GM18909 (cell line): ENCODE measurements at regions not wholly inside any gene's neighbourhood (a gene's known extent, or its start where the extent isn't known, plus 50 kb on each side); places are given as distances from the start of the nearest gene placed in this dataset.

Source experiments
- ATAC-seq: cut with Tn5 transposase; IDR thresholded peaks from one replicate; pipeline ENCODE4 v1.9.1; 2021; ENCODE audit warnings: mild to moderate bottlenecking; ENCODE audit not compliant: unreplicated experiment, poor library complexity

DNA sequence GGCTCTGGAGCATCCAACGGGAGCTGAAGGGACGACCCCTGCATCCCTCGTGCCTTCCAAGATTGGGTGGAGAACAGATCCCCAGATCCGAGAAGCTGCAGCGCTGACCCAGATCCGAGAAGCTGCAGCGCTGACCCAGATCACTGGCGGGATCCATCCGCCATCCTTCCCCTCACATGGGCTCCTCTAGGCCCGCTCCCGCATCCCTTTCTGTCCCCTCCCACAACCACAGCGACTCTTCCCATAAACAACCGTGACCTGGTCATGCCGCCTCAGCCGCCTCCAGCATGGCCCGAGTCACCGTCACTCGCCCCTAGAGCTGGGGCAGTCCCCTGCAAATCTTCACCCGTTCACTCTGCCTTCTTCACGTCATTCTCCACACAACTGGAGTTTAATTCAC is 124.9 kb downstream of the UTP18 start:
- ATAC-seq, result no peak

DNA sequence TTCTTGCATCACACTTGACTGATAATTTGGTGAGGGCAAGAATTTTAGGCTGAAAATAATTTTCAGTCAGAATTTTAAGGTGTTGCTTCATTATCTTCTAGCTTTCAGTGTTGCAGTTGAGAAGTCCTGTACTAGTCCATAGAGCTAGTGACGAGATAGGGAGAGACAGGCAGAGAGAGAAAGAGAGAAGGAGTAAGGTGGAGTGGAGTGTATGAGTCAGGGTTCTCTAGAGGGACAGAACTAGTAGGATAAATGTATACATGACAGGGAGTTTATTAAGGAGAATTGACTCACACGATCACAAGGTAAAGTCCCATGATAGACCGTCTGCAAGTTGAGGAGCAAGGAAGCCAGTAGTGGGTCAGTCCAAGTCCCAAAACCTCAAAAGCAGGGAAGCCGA is 127.2 kb downstream of the UTP18 start:
- no peak for ATAC-seq

DNA sequence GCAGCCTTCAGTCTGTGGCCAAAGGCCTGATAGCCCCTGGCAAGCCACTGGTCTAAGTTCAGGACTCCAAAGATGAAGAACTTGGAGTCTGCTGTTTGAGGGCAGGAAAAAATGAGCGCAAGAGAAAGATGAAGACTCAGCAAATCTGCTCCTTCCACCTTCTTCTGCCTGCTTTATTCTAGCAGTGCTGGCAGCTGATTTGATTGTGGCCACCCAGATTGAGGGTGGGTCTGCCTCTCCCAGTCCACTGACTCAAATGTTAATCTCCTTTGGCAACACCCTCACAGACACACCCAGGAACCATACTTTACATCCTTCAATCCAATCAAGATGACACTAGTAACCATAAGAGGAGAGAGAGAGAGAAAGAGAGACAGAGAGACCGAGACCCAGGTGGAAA is 127.6 kb downstream of the UTP18 start:
- no peak for ATAC-seq

- ATAC-seq, result no peak
These were observed 129.5 kb downstream of the UTP18 start for GRCh38 chr17:51389875-51390274.

DNA sequence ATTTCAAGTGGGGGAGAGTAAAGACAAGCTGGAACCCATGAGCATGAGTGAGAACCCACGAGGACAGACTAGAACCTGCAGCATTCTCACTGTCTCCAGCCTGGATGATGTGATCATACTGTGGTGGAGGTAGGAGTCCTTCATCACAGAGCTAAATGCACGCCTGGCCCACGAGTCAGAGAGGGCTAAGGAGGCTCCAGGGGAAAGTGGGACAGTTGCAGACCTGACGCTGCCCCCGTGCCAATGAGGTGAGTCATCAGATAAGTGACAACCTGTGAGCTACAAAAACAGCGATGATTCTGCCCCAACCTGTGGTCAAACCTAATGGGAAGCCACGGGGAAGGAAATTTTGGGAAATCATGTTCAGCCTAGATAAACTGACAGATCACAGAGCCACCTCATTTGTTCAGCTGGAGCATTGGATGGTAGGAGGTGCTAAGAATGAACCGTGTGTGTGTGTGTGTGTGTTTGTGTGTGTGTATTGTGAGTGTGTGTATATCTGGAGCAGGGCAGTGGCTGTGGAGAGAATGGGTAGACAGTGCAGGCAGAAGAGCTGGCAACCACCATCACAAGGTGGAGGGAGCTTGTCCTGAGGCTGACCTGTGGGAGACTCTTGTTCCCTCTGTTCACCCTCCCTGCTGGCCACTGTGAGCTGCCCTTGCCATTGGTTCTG is 131.8 kb downstream of the UTP18 start:
- no peak for ATAC-seq

DNA sequence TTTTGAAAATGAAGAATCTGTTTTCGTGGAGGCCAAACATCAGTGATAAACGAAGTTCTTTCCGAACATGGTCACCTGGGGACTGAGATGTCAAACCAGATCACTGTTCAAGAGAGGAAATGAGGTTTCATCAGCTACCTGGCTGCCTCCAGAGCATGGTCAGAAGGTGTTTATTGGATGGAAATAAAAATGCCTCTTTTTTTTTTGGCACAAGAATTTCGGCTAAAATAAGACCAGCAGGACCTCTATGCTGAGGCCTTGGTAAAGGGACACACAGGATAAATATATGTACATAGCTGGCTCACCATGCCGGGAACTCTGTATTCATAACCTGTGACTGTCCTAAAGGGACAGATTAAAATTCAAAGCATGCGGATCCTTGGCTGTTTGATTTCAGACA is 135.3 kb downstream of the UTP18 start:
- ATAC-seq, result no peak

- ATAC-seq, result no peak
These were observed 137.2 kb downstream of the UTP18 start for GRCh38 chr17:51397361-51398127.

GRCh38 chr17:51398128-51398525 is 137.8 kb downstream of the UTP18 start:
- no peak for ATAC-seq

DNA sequence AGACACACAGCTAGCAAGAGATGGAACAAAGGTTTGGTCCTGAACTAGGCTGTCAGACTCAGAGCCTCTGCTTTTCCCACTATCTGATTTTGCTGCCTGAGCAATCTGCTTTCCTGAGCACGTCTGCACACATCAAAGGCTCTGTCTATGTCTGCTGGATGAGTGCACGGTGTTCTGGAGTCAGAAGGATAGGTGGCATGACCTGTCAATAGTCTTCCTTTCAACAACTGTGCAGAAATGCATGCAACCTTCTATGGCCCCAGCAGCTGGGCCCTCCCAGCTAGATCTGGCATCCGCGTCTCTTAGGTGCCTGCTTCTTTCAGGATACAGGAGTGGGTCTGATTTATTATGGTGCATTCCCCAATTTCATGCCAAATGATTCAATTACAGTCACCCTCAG is 138.3 kb downstream of the UTP18 start:
- no peak for ATAC-seq

GRCh38 chr17:51401279-51401678 is 140.9 kb downstream of the UTP18 start:
- ATAC-seq, result no peak

DNA sequence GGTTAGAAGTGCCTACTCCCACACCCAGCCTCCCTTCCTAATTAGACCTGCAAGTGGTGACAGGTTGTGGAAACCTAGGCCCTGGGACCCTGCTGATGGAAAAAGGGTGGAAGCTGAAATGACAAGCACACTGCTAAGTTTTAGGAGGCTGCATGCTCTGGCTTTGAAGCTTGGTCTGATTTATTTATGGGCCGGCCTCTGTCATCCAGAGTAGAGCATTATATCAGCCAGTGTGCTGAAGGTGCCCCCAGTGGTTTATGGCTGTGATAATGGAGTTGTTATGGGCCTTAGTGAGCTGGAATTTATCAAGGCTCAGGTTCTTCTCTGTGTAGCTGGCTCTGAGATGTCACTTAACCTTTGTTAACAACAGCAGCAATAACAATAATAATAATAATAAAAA is 142.6 kb downstream of the UTP18 start:
- no peak for ATAC-seq

DNA sequence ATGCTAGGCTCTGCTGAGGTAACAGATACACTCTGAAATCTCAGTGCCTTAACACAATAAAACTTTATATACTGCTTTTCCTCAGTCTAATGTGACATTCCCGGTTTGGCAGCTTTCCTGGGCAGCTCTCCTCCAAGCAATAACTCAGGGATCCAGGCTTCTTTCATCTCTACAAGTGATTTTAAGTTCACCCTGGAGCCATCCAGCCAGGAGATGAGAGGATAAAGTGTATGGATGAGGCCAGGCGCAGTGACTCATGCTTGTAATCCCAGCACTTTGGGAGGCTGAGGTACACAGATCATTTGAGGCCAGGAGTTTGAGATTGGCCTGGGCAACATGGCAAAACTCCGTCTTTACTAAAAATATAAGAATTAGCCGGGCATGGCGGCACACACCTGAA is 147.2 kb downstream of the UTP18 start:
- no peak for ATAC-seq

GRCh38 chr17:51419476-51419875 is 159.1 kb downstream of the UTP18 start:
- no peak for ATAC-seq

- no peak for ATAC-seq
These were observed 161.2 kb downstream of the UTP18 start for GRCh38 chr17:51421525-51421924.

DNA sequence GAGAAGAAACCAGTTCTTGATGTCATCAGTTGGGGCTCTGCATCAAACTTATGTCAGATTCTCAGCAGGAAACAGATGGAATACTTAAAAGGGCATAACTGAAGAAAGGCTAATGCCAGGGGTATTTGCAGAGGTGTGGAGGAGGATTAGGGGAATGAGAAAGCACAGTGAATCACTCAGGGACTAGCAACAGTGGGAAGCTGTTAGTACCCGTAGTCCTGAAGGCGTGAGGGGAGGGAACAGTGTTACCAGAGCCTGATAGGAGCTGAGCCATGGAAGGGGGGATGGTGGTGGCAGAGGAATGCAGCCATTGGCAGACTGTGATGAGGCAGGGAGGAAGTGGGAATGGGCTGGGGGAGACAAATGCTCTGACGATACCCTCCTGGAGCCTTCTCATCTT is 162.3 kb downstream of the UTP18 start:
- no peak for ATAC-seq

GRCh38 chr17:51423421-51424160 is 163.2 kb downstream of the UTP18 start:
- no peak for ATAC-seq

GRCh38 chr17:51425773-51426172 is 165.4 kb downstream of the UTP18 start:
- no peak for ATAC-seq

GRCh38 chr17:51427323-51427811 is 167.0 kb downstream of the UTP18 start:
- peak; percentile 19 for ATAC-seq

DNA sequence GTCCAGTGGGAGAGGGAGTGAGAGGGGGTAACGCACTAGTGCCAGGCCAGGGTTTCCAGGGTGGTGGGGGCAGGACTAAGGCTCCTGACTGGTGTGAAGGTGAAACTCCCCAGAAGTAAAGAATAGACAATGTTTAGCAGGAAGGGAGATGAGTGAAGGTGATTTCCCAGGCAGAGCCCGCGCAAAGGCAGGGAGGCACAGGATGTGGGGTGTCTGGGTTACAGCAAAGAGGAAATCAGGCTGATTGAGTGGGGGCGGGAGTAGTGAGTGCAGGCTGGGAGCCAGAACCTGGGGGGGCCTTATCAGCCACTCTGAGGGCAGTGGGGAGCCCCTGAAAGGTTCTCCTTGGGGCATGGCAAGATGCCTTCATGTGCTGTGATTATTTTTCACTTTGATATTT is 167.5 kb downstream of the UTP18 start:
- peak; percentile 88 for ATAC-seq

DNA sequence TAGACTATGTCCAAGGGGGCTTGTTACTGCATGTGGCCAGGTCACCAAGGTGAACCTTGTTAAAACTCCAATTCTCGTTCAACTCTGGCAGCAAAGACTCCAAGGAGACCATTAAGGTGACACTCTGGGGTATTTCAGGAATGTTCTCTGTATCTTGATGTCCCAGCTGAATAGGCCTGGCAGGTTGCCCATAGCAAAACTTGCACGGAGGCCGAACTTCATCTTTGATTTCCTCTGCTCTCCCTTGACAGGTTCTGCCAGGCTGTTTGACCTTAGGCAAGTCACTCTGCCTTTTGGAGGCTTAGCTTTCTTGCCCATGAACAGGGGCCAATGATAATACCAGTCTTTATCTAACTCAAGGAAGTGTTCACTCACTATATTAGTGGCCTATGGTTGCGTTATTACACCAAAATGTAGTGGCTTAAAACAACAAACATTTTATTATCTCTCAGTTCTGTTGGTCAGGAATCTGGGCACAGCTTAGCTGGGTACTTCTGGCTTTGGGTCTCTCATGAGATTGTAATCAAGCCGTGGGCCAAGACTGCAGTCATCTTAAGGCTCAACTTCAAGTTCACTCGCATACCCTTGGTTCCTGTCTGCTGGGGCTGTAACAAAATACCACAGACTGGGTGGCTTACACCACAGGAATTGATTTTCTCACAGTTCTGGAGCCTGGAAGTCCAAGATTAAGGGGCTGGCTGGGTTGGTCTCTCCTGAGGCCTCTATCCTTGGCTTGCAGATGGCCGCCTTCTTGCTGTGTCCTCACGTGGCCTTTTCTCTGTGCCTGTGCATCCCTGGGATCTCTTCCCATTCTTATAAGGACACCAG is 168.5 kb downstream of the UTP18 start:
- no peak for ATAC-seq
